UCSD-AML1 (cell line): ENCODE measurements at regions not wholly inside any gene's neighbourhood (a gene's known extent, or its start where the extent isn't known, plus 50 kb on each side); places are given as distances from the start of the nearest gene placed in this dataset.
"Not testable (repeated sequence)": the region's sequence is repeated elsewhere in the genome, so short reads cannot be mapped to it uniquely, and the experiment has no call there.

Experiments
- DNase-seq: peaks from one replicate; lab custom pipeline; 2025; ENCODE audit not compliant: unreplicated experiment; lab: John Stamatoyannopoulos, UW

DNA sequence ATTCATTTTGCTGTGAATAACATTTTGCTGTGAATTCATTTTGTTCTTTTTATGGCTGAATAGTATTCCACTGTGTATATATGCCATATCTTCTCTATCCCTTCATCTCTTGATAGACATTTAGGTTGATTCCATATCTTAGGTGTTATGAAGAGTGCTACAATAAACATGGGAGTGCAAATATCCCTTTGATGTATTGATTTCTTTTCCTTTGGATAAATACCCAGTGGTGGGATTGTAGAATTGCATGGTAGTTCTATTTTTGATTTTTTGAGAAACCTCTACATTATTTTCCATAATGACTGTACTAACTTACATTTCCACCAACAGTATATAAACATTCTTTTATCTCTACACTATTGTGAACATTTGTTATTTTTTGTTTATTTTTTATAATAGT is 555.9 kb downstream of the PDHA2 start:
- DNase-seq: no peak

DNA sequence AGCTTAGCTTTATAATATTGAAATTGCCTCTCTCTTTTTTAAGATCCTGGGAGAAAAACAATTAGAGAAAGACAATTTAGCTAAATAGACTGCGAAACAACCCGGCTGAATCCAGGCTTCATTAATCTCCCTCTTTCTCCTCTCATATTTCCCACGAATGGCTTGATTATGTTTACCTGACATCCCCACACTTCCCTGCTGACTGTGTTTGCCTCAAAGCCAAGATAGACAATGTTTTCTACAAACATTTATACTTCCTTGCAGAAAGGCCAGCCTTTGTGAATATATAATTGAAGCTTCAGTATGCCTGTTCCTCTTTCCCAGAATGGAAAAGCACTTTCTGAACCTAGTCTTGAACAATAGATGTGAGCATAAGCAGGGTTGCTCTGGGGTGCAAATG is 566.8 kb downstream of the PDHA2 start:
- DNase-seq: no peak

DNA sequence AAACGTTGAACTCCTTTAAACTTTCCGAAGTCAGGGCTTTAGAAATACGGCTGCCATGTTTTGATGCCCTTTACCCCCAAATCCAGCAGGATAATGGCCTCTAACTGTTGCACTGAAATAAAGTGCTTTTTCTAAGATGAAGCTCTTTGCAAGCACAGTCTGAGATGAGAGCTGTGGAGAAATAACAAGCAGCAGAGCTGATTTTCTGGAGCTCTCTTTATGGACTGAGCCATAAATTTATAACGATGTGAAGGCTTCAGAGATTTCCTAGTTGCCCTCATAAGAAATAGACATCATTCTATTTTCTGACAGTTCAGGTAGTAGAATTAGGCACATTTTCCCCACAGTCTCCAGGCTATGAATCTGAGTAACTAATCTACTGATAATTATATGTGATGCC is 567.3 kb downstream of the PDHA2 start:
- no peak for DNase-seq

DNA sequence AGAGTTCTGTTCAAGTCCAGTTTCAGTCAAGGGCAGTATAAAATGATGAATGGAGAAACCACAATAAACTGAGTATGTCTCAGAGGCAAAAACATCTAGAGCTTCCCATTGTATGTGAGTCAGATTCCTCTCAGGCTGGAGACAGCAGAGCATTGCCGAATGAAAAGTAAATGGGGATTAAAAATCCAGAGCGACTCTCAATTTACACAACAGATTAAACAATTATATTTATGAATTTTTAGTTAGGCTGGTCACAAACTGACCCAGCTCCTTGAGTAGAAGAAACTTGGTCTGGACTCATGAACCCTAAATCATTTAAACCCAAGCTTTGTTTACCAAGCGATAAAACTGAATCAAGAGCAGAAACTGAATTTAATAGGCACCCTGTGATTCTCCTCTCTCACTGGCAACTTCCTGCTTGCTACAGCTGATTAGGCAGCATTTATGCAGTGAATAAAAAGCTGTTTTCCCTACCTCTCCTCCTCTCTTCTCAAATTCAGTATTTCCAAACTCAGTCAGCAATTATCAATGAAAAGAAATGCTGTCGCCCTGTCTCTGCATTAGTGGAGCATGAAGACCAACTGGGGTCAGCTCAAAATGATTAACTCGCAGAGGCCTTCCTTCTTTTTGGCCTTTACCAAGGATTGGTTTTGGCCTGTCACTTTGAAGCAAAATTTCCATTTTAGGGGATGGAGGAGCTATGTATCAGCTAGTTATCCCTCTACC is 568.0 kb downstream of the PDHA2 start:
- DNase-seq: no peak

DNA sequence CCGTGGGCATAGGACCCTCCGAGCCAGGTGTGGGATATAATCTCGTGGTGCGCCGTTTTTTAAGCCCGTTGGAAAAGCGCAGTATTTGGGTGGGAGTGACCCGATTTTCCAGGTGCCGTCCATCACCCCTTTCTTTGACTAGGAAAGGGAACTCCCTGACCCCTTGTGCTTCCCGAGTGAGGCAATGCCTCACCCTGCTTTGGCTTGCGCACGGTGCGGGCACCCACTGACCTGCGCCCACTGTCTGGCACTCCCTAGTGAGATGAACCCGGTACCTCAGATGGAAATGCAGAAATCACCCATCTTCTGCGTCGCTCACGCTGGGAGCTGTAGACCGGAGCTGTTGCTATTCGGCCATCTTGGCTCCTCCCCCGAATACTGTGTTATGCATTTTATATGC is 575.0 kb downstream of the PDHA2 start:
- not testable (repeated sequence) for DNase-seq

DNA sequence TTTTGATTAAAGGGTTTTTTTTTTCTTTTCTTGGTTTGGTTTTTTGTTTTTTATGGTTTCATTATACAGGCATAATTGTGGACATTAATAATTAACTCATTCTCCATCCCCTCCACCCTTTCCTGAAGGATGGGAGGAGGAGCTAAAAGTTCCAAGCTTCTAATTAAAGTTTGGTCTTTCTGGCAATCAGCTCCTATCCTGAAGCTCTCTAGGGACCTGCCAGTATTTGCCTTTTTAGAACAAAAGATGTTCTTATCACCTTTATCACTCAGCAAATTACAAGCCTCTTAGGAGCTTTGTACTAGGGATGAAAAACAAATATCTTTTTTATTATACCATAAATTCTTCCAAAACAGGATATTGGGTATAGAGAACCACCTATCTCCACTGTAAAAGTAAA is 589.8 kb downstream of the PDHA2 start:
- no peak for DNase-seq

DNA sequence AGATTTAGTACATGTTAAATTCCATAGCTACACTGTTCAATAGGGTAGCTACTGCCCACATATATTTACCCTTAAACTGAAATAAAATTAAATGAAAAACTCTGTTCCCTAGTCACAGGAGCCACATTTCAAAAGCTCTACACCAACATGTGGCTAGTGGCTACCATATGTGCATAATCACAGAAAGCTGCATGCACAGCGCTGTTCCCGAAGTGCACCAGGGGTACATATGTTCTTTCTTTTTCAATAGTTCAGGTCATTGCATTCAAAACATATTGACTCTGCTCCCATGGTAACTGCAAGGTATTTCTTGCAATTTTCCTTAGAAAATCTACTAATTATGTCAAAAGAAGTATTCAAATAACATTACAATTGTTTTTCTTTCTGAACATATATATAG is 591.2 kb downstream of the PDHA2 start:
- DNase-seq: no peak

DNA sequence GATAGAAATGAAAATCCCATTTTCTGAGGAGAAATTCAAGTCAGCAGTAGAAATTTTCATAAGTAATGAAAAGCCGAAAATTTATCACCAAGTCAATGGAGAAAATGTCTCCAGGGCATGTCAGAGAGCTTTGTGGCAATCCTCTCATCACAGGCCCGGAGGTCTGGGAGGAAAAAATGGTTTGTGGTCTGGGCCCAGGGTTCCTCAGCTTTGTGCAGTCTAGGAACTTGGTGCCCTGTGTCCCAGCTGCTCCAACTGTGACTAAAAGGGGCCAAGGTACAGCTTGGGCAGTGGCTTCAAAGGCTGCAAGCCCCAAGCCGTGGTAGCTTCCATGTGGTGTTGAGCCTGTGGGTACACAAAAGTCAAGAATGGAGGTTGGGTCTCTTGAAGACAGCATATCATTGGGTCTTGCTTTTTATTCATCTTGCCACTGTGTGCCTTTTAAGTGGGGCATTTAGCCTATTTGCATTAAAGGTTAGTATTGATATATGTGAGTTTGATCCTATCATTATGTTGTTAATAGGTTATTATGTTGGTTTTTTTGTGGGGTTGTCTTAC is 608.5 kb downstream of the PDHA2 start:
- no peak for DNase-seq

DNA sequence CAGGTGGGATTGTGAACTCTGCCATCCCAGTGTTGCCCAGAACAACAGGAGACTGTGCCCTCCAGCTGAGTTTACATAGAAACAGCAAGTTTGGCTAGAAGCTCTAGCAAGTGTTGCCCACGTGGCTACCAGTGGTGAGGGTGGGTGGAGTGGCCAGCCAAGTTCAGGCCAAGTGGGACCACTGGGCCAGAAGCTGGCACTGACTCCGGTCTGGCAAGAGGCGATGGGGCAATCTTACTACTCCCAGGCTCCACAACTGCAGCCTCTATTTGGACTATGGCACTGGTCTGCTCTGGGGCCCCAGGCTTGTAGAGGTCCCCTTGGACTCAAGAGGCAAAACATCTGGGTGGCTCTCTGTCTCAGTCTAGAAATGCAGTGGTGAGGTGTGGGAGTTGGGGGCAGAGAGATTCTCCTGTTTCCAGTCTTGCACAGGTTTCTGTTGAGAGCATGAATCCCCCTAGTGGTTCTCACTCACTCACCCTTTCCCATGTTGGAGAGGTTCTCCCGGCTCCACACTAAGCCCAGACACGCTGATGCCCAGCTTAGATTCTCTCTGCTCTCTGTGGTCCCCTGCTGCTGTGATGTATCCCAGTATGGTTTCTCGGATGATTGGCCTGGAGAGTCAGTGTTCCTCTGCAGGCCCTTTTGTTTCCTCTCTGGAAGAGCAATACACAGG is 615.3 kb downstream of the PDHA2 start:
- no peak for DNase-seq

DNA sequence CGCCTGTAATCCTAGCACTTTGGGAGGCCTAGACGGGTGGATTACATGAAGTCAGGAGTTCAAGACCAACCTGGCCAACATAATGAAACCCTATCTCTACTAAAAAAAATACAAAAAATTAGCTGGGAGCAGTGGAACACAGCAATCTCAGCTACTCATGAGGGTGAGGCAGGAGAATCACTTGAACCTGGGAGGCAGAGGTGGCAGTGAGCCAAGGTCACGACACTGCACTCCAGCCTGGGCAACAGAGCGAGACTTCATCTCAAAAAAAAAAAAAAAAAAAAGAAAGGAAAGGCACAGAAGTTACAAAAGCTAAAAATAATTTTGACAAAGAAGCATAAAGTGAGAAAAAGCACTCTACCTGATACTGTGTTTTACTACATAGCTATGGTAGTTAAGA is 618.1 kb downstream of the PDHA2 start:
- DNase-seq: not testable (repeated sequence)

DNA sequence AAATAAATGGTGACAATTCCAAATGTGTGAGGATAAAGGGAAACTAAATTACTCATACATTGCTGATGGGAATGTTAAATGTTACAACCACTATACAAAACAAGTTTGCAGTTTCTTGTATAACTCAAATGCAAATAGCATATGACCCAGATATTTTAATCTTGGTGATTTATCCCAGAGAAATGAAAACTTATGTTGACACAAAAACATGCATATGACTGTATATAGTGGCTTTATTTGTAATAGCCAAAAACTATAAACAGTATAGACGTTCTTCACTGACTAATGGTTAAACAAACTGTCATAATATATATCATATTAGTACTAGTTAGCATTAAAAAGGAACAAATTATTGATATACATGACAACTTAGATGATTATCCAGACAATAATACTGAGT is 619.2 kb downstream of the PDHA2 start:
- DNase-seq: no peak

DNA sequence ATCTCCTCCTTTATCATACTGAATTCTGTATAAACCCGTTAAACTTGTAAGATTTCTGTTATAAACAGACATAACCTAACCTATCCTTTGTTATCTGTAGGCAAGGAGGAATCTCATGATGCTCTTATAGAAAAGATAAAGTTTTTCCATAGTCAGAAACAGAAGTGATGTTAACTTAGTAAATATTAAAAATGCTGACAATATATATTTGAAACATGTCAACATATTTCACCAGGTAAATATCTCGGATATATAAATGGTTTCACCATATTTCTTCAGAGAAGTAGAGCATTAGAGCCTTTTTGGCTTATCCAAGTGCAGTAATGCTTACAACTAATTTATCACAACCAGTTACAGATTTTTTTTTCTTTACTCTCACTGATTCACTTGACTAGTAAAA is 625.9 kb downstream of the PDHA2 start:
- DNase-seq: no peak

DNA sequence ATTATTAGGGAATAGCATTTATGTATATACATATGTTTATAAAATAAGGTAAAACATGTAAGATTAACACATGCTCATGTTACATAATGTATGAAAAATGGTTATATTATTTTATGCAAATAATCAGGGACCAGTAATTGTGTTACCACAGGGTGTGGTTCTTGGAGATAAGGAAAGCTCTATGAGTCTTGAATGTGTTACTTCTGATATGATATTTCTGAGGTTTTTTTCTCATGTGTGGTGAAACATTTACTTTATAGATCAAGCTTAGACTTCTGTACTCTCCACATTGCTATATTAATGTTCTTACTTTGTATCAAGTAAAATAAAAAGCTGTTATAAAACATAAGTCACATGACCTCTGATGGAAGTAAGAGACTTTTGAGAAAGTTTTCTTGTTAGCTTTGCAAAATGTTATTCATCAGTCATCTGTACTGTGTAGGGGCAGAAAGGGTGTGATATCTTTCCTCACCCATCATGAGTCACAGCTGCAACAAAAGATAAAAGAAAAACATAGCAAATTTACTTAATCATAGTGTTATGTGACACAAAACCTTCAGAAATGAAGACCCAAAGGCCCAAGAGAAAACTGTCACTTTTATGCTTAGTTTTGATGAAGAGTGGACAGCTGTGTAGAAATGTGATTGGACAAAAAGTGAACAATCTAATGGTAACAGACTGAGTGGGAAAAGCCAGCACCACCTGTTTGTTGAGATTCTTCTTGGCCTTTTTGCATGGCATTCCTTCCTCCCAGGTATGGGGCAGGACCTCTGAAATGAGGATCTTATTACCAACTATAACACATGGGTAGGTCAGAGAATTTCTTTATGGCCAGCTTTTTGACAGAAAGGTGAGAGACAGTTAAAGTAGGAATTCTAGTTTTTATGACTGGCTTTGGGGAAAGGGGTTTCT is 632.3 kb downstream of the PDHA2 start:
- no peak for DNase-seq

DNA sequence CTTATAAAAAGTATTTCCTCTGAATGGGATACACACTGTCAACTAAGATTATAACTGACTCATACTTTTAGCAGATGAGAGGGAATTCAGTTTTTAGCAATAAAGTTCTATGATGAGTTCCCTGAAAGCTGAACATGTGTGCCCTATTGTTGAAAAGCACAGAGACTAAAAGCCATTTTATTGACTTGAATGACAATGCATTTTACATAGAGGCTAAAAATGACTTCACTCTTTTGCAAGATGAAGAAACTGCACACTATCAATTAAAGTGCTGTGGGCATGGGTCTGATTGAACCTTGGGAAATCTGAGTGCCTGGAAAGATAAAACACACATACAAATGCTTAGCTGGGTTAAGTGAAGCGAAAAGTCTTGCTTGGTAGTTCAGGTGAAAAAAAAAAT is 633.4 kb downstream of the PDHA2 start:
- no peak for DNase-seq

DNA sequence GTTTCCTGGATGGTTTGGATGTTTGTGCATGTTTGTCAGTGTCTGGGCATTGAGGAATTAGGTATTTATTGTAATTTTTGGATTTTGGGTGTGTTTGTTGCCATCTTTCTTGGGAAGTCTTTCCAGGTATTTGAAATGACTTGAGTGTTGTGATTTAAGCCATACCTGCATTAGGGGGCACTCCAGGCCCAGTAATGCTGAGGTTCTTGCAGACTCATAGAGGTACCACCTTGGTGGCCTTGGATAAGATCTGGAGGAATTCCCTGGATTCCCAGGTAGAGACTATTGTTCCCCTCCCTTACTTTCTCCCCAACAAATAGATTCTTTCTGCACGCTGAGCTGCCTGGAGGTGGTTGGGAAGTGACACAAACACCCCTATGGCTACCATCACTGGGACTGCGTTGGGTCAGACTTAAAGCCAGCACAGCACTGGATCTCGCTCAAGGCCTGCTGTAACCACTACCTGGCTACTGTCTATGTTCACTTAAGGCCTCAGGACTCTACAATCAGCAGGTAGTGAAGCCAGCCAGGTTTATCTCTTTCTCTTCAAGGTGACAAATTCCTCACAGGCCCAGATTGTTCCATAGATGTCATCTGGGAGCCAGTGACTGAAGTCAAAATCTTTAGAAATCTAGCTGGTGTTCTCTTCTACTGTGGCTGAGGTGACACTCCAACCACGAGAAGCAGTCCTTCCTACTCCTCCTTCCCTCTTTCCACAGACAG is 643.6 kb downstream of the PDHA2 start:
- no peak for DNase-seq

DNA sequence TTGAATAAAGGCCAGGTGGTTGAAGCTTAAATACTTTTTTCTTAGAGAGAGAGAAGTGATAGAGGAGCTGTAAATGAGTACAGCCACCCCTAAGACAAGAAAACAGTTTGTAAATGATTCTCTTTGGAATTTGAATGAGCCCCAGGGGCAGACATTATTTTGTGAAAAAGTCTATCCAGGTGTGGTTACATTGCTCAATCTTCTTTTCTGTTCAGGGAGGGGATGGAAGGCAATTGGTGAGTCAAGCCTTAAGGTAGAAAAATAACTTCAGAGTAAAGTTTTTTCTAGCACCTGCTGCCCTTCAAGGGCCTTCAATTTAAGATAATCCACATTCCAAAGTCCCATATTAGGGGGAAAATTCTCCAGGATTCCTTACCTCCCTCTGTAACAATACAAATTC is 646.7 kb downstream of the PDHA2 start:
- DNase-seq: no peak

DNA sequence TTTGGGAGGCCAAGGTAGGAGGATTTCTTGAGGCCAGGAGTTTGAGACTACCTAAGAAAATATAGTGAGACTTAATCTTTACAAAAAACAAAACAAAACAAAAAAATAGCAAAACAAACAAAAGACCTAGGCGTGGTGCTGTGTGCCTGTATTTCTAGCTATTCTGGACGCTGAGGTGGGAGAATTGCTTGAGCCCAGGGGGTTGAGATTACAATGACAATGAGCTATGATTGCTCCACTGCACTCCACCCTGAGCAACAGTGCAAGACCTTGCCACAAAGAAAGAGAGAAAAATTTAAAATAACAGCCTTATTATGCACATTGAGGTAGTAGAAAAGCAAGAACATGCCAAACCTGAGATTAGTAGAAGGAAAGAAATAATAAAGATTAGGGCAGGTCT is 657.7 kb downstream of the PDHA2 start:
- no peak for DNase-seq

DNA sequence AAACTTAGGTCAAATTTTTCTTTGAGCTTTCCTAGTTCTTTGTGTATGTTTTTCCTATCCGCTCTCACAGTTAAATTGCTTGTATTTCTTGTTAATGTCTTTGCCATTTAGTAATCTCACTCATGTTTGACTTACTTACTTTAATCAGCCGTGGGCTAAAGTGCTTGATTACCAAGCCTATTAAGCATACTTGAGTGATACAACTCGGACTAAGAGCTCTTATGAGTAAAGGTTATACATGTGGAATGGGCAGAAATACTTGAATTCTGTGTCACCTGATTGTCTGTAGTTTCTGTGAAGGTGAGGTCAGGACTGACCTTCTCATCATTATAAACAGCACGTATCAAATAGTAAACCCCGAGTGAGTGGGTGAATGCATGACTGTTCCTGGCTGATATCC is 664.5 kb downstream of the PDHA2 start:
- no peak for DNase-seq

DNA sequence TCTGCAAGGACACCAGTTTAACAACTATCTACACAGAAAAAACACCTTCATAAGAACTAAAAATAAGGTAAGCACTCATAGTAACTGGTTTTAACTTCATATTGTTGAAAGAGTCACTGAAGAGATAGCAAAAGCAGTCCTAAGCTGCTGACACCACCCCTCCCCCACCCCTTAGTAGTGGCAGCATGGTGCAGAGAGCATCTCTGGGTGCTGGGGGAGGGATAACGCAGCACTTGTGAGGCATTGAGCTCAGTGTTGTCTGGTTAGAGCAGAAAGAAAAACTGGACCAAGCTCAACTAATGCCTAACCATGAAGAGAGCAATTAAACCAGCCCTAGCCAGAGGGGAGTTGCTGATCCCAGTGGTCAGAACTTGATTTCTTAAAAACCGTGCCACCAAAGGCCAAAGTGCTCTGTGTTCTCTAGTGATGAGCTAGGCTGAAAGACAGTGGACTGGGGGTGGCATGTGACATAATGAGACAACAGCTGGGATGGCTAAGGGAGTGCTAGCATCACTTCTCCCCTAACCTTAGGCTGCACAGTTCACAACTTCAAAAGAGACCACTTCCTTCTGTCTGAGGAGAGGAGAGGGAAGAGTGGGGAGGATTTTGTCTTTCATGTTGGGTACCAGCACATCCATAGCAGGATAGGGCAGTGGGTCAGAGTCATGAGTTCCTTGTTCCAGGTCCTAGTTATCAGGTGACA is 669.3 kb downstream of the PDHA2 start:
- no peak for DNase-seq

DNA sequence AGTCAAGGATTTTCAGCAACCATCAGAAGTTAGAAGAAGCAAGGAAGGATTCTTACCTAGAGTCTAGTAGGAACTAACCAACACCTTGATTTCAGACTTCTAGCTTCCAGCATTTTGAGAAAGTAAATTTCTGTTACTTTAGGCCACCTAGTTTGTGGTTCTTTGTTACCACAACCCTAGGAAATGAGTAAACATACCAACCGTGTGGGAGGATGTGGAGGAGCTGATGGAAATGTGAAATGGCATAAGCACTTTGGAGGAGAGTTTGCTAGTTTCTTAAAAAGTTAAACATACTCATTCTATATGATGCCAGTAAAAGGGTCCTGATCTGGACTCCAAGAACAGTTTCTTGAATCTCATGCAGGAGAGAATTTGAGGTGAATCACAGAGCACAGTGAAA is 679.4 kb downstream of the PDHA2 start:
- DNase-seq: no peak
